Epithelial cell of proximal tubule (primary cell): ENCODE measurements at regions not wholly inside any gene's neighbourhood (a gene's known extent, or its start where the extent isn't known, plus 50 kb on each side); places are given as distances from the start of the nearest gene placed in this dataset.

Experiments used
- DNase-seq: peaks from one replicate; pipeline ENCODE4 v3.0.0-alpha.2; 2011; ENCODE audit warnings: low read depth
- H3K4me3 ChIP-seq: 2 replicates; pipeline ENCODE4 v1.5.1; 2011; ENCODE audit warnings: low read depth, mild to moderate bottlenecking, low read length
- CTCF ChIP-seq: conservative IDR thresholded peaks from 2 replicates; pipeline ENCODE4 v1.5.1; 2012; ENCODE audit warnings: low read depth, mild to moderate bottlenecking, low read length

DNA sequence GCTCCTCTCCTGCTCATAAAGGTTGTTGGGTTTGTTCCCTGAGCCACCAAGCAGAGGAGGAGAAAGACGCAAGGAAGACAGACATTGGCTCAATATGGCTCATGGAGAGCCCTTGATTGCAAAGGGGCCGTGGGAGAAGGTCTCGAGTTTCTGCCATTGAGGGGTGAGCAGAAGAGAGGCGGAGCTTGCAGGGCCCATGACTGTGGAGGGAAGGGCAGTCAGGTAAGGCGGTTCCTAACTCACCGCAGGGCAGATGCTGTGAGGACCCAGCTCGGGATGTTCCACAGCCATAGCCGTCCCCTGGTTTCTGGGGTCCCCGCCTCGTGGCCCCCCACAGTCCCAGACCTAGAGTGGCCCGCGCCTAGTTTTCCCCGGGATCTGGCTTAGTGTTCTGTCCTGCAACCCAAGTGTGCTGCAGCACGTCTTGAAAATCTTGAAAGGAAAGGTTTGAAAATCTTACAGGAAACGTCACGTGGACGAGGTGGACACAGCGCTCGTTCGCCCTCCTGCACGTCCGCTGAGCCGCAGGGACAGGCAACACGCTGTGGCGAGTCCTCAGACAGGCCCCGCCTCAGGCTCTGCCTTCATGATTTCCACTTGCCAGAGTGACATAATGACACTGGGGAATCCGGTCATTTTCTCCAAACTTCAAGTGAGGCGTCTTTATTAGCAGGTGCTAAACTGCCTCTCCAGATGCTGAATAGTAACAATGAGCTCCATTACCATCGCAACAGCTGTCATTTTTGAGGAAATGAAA is 105.5 kb upstream of the HDAC4 start:
- TF ChIP-seq CTCF = no peak
- DNase-seq = no peak
- no peak overlapping the region for H3K4me3 ChIP-seq

DNA sequence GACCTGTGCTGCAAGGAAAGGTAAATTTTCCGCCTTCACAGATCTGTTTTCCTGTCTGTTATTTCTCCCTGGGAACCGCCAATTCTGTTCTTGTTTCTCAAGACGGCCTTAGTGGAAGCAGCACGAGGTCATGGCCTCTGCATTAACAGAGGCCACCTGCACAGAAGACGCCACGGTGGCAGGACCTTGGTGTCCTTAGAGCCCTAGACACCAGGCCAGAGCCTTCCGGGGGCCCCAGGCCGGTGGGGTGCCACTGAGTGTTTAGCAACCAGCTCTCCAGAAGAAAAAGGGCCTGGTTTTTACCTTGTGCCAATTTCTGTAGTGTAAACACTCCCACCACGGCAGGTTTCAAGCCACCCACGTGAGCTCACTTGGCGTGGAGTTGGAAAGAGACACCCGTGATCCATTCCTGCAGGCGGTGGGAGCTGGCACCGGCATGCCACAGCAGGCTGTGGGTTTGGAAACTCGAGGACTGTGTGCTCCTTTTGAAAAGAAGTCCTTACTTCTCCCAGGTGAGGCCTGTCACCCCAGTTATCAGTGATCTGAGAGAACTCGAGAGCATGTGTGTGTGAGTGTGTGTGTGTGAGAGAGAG is 103.9 kb upstream of the HDAC4 start:
- no peak for DNase-seq
- H3K4me3 ChIP-seq = no peak overlapping the region
- no peak for TF ChIP-seq CTCF

DNA sequence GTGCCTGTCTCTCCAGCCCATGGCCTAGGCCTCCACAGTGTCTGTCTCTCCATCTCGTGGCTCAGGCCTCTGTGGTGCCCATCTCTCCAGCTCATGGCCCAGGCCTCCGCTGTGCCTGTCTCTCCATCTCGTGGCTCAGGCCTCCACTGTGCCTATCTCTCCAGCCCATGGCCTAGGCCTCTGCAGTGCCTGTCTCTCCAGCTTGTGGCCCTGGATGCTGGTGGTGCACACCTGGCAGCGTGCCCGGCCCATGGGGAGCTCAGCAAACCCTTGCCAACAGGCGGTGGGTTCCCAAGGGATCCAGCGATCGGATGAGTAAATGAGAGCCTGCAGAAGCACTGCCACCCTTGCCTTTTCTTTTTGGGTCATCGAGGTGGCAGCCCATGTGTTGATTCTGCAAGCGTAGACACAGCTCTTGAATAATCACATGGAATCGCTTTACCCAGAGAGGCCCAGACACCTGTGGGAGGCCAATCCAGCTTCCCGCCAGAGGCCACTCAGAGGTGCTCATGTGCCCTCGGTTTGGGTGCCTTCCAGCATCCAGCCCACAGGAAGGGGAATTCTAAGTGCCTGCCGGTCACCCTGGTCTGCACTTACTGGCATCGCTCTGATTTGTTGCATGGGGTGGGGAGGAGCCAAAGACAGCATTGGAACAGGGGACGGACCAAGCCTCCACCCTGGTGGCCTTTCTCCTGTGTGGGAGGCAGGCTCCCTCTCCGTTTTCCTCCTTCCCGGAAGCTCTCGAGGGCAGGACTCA is 101.8 kb upstream of the HDAC4 start:
- no peak for TF ChIP-seq CTCF
- no peak overlapping the region for H3K4me3 ChIP-seq
- no peak for DNase-seq

GRCh38 chr2:239500574-239501550 is 100.0 kb upstream of the HDAC4 start:
- H3K4me3 ChIP-seq = no peak overlapping the region
- no peak for TF ChIP-seq CTCF
- DNase-seq = no peak

DNA sequence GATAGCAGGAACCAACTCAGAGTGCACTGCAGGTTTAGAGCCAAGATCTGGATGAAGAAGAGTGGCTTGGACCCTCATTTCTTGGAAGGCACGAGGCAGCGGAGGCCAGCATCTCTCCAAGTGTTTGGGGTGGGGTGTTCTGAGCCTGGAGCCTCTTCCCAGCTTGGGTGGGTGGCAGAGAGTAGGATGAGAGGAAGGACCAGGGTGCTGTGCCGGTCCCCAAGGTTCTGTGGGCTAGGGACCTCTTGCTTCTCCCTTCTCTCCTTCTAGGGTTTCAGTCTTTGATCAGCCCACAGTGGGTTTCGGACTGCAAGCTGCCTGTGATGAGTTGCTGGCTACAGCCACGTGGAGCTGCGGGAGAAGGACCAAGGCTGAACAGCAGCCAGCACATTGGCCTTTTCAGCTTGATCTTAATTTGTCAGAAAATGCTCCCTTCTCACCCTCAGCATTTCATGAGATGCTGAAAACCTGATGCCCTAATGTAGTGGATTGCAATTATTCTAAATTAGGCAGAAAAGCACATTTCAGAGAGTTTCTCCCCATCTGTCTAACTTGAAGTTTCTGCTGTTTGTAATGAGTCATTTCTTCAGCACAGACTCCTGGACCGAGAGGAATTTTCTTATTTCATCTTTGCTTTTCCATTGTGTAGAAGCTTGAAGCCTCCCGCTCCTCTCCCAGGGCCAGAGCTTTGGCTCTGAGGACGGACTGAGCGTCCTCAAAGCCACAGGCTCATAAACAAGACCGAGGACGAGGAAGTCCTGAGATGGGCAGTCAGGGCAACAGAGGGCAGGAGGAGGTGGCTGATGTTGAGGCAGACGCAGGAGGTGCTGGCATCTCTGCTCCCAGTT is 99.1 kb upstream of the HDAC4 start:
- H3K4me3 ChIP-seq = no peak overlapping the region
- no peak for TF ChIP-seq CTCF
- DNase-seq = no peak

GRCh38 chr2:239498981-239499634 is 98.3 kb upstream of the HDAC4 start:
- no peak for DNase-seq
- no peak for TF ChIP-seq CTCF
- H3K4me3 ChIP-seq = no peak overlapping the region
